NCI-H510A (cell line): ENCODE measurements at regions not wholly inside any gene's neighbourhood (a gene's known extent, or its start where the extent isn't known, plus 50 kb on each side); places are given as distances from the start of the nearest gene placed in this dataset.
A peak's percentile ranks its signal among the peaks of the same experiment; 100 is the strongest.

Experiments
- DNase-seq: peaks from one replicate; lab custom pipeline; 2025; lab: John Stamatoyannopoulos, UW

DNA sequence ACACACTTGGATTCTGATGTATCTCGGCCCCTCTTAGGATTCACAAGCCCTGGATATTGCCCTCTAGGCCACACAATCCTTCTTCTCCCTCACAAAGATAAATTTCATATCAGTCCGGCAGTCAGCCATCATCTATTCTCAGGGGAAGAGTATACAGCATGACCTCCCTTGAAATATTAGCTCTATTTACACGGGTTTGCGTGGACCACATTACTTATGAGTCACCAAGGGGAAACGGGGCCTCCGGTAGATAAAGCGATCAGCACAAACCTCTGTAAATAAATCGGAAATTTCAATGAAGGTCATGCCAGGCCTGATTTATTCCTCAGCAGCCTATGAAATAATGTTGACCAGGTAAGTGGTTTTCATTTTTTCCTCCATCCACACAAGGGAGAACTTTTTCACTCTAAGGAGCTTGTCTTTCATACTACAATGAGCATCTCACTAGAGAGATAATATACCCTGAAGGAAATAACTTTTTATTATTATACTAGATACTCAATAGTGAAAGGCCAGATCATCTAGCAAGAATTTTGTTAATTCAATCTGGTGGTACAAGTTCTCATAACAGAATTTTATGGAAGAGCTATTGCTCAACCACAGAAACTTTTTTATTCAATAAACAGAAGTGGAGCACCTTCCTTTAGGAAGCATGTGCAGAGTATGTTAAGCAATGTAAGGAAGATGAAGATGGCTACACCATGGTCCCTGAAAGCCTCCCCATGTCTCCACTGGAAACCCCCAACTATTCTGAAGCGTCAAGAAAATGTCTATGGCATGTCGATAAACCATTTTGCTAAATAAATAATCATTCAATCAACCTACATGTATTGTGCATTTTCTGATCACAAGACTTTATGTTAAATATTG lies 125.2 kb upstream of the PIK3C3 start:
- DNase-seq, result no peak

DNA sequence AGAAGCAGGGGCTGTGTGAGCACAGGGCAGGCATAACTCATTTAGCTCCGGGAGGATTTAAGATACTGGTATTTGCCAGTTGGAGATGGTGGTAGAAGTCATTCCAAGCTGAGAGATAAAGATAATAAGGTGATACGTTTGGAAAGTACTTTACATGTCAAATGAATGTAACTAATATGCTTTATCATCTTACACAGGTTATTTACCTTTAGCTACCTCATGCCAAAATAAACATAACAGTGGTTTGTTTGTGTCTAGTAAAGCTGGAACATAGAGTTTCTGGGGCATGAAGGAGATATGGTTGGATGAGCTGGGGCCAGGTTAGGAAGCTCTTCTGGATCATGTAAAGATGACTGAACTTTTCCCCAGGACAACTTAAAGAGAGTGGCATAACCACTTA lies 126.9 kb upstream of the PIK3C3 start:
- DNase-seq, result peak; percentile 51

- no peak for DNase-seq
Measured at GRCh38 chr18:41820784-41821183, 134.2 kb upstream of the PIK3C3 start.

DNA sequence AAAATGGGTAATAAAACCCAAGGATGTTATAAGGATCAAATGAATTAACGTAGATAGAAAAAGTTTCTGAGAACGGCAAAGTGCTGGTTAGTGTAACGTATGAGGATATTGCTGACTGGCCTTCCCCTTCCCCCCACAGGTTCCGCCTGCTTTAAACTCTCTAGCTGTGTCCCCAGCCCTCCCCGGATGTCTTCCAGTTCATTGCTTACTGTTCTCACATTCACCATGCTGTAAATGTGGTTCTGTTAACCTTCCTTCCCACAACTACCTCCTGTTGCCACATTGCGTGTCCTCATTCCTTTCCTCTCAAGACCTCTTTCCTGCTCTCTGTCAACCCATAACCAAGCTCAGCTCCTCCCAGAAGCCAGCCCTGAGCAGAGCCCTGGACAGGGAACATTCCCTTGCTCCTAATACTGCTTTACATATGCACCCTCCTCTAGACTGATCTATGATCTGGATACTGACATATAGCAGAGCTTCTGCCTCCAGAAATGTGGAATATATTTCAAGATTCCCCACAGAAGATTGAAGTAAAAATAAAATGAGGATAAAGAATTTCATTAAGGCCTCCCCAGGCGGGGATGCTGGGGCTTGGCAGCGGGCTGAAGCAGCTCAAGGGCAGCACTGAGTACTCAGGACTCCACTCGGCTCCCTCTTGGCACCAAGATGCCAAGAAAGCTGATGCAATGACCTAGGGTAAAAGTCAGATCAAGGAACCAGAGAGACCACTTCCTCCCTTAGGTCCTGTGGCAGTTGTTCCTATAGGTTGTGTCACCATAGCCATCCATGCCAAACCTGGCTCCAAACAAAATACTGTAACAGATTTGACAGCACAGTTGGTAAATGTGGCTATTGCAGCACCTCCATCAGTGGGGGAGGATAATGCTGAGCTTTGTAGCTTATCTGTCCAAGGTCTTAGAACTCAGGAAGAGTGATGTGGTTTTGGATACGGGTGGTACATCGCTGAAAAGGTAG lies 136.4 kb upstream of the PIK3C3 start:
- DNase-seq, result no peak

DNA sequence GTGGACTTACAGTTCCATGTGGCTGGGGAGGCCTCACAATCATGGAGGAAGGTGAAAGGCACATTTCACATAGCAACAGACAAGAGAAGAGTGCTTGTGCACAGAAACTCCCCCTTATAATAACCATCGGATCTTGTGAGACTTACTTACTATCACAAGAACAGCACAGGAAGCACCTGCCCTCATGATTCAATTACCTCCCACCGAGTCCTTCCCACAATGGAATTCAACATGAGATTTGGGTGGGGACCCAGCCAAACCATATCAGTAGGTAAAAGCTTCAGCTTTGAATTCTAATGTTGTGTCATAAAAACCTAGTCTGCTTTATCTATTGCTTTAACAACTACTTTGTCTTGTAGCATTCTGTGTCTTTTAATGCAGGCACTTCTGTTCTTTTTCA lies 140.4 kb upstream of the PIK3C3 start:
- no peak for DNase-seq

GRCh38 chr18:41809652-41810051 lies 145.4 kb upstream of the PIK3C3 start:
- peak; percentile 7 for DNase-seq

GRCh38 chr18:41805341-41805740 lies 149.7 kb upstream of the PIK3C3 start:
- no peak for DNase-seq

DNA sequence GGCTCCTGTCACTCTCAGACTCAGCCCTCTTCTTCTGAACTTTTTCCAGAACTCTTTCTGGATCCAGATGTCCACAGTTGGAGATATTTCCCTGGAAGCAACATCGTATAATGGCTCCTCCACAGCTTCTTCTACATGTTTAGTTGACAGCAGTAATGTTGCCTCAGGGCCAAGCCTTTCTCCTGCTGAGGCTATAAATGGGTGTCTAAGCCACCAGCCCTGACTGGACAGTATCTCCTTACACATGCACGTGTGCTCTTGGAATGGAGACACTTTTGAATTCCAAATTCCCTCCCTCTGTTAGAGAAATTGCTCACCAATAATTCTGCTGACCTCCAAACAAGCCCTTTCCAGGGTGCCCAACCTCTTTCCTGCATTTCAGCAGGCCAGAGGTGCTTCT lies 156.2 kb upstream of the PIK3C3 start:
- DNase-seq, result no peak

GRCh38 chr18:41790687-41791086 lies 164.3 kb upstream of the PIK3C3 start:
- no peak for DNase-seq

GRCh38 chr18:41789001-41789400 lies 166.0 kb upstream of the PIK3C3 start:
- no peak for DNase-seq

DNA sequence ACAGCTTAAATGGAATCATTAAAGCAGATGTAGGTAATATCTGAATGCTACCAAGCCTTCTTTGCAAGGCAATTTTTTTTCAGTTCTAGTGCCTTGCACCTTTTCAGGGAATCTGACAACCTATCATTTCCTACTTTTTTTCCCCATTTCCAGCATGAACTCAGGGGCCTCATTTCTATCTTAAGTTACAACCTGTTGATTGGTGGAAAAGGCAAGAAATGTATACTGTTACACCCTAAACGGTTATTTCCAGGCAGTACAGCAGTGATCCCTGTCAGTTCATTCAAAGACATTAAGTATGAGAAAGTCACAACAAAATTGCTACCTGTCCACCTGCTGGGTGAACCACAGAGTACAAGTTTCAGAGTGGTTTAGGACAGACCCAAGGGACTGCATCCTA lies 171.2 kb upstream of the PIK3C3 start:
- no peak for DNase-seq

DNA sequence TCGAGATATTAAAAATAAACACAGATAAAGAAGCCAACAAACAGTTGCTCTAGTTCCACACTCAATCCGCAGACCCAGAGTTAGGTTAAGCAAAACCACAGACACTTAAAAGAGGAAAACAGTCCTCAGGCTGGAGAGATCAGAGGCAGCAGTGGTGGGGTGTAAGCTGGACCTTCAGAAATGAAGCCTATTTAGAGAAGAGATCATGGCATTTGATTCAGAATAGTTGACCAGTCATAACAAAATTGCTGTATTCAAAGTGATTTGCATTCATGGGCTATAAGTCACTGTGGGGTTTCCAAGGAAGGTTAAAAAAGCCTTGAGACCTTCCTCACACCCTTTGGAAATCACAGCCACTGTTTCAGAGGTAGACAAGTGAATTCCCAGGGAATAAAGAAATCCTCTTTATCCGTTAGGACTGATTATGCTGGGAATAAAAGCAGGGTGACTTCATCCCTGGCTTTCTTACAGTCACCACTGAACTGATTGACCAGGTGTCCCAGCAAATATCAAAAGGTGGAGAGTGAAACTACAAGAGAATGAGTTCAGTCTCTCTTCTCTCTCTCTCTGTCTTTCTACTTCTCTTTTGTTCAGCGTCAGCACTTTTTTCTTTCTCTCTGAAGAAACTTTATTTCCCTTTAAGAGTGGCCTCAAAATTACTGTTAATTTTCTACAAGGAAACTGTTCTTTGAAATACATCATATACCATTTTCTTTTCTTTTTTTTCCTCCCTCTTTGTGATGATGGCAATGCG lies 171.8 kb upstream of the PIK3C3 start:
- DNase-seq, result no peak

GRCh38 chr18:41771973-41772372 lies 183.1 kb upstream of the PIK3C3 start:
- DNase-seq, result no peak

GRCh38 chr18:41769265-41769664 lies 185.8 kb upstream of the PIK3C3 start:
- no peak for DNase-seq

GRCh38 chr18:41768467-41768866 lies 186.6 kb upstream of the PIK3C3 start:
- no peak for DNase-seq

DNA sequence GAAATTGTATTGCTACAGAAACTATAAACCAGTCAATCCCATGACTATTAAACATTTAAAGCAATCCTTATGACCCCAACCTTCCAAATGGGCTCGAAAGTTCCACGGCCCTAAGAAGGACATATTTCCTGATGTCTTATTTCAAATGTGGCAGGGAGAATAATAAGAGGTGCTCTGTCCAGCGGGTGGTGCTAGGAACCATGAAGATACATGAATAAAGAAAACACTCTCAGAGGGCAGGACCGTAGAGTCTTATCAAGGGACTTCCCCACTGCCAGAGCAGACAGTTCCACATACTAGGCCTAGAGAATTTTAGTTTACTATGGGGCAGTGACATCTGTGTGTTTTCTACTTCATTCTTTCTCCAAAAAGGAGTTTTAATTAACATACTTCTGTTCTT lies 187.1 kb upstream of the PIK3C3 start:
- no peak for DNase-seq

DNA sequence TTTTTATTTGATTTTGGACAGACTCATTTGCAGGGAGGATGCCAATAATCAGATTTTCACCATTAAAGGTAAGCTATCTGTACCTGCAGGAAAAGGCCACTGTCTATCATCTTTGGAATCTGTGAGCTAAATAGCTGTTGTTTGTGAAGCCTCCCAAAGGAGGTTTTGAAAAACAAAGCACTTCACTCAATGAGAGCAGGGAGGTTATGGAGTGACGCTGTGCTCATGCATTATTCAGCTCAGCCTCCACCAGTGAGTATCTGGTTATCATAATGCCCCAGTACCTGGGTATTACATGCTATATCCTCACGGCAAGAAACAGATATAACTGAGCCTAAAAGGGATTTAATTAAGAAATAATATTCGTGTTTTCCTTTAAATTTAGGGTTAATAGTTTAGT lies 189.6 kb upstream of the PIK3C3 start:
- DNase-seq, result peak; percentile 47

DNA sequence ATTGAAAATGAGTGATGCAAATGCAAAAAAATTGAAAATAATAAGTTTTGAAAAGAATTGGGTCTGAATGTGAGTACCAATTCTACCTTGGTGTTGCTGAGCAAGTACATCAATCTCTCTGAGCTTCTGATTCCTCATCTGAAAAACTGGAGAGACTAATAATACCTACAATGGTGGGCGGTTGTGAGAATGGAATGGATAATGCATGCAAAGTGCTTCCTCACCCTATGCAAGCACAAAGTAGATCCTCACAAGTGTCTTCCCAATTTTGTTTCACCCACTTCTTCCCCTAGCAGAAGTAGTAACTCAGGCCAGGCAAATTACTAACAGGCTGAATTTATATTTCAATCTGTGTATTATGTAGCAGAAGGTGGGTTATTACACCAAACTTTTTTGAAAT lies 191.7 kb upstream of the PIK3C3 start:
- no peak for DNase-seq

GRCh38 chr18:41761333-41762018 lies 193.6 kb upstream of the PIK3C3 start:
- DNase-seq, result no peak

DNA sequence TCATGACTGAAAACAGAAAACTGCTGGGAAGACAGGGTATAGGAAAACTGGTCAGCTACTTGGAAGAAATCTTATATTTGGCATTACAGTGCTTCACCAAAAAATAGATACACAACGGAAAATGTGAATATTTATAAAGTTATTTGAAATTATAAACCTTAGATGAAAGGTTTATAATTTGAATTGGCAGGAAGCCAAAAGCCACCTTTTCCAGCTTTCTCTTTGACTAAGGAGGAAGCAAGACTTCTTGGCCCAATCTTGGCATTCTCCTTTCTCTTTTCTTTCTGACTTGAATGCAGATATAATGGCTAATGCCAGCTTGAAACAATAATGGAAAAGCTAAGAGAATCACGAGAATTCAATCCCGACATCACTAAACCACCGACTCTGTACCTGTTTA lies 196.5 kb upstream of the PIK3C3 start:
- no peak for DNase-seq

DNA sequence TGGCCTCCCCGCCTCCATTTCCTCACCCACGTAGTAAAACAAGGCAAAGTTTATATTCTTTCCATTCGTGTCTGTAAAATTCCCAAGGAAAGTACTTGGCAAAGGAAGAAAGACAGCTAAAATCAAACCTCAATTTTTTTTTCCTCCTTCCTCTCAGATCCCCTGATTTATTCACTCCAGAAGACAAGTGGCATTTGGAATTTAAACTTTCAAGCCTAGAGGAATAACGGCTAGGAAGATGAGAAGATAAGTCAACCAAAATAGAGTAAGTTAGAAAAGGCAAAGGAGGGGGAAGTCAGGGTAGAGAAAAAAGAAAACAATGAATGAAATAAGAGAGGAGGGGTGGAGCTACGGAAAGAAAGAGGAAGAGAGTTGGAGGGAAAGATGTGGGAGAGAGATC lies 198.9 kb upstream of the PIK3C3 start:
- DNase-seq, result no peak

- no peak for DNase-seq
Measured at GRCh38 chr18:41754332-41754731, 200.7 kb upstream of the PIK3C3 start.
